Neural cell (in vitro differentiated cells): ENCODE measurements at regions not wholly inside any gene's neighbourhood (a gene's known extent, or its start where the extent isn't known, plus 50 kb on each side); places are given as distances from the start of the nearest gene placed in this dataset.

Source experiments
- H2AFZ ChIP-seq: fragments of 200-600, 300-800 bp; sonication (generic), shearing (Covaris generic); 2 replicates; pipeline ENCODE4 v1.6.0; 2014; ENCODE audit warnings: low read depth, mild to moderate bottlenecking, antibody characterized with exemption, low read length, moderate library complexity
- H3F3A ChIP-seq: fragments of 200-600 bp; shearing (Covaris generic); 2 replicates; pipeline ENCODE4 v1.6.1; 2016; ENCODE audit warnings: mild to moderate bottlenecking, moderate library complexity, mixed read lengths, antibody characterized with exemption, low read length; ENCODE audit not compliant: insufficient read depth, poor library complexity, severe bottlenecking
- H3K27ac ChIP-seq: fragments of 200-600, 300-800 bp; sonication (generic), shearing (Covaris generic); 2 replicates; pipeline ENCODE4 v1.5.1; 2014; ENCODE audit warnings: mild to moderate bottlenecking, low read length, moderate library complexity
- H3K27me3 ChIP-seq: fragments of 300-800, 200-600 bp; sonication (generic), shearing (Covaris generic); 2 replicates; pipeline ENCODE4 v1.6.0; 2014; ENCODE audit warnings: mild to moderate bottlenecking, low read depth, low read length, moderate library complexity; ENCODE audit not compliant: insufficient read depth
- H3K36me3 ChIP-seq: fragments of 300-800, 200-600 bp; sonication (generic), shearing (Covaris generic); 2 replicates; pipeline ENCODE4 v1.5.1; 2014; ENCODE audit warnings: mild to moderate bottlenecking, antibody characterized with exemption, low read length, moderate library complexity; ENCODE audit not compliant: insufficient read depth
- H3K4me2 ChIP-seq: fragments of 300-800, 200-600 bp; sonication (generic), shearing (Covaris generic); 2 replicates; pipeline ENCODE4 v1.6.0; 2014; ENCODE audit warnings: mild to moderate bottlenecking, low read length
- H3K4me3 ChIP-seq: fragments of 300-800, 200-600 bp; sonication (generic), shearing (Covaris generic); 2 replicates; pipeline ENCODE4 v1.5.1; 2014; ENCODE audit warnings: mild to moderate bottlenecking, low read length, moderate library complexity
- H3K79me2 ChIP-seq: fragments of 200-600 bp; shearing (Covaris generic); replicated peaks from 2 replicates; pipeline ENCODE4 v1.6.0; 2014; ENCODE audit warnings: mild to moderate bottlenecking, low read length, moderate library complexity; ENCODE audit not compliant: insufficient read depth
- H3K9ac ChIP-seq: fragments of 300-800, 200-600 bp; sonication (generic), shearing (Covaris generic); 2 replicates; pipeline ENCODE4 v1.6.1; 2016; ENCODE audit warnings: mild to moderate bottlenecking, low read length, mixed read lengths
- H3K9me2 ChIP-seq: fragments of 200-600 bp; shearing (Covaris generic); 2 replicates; pipeline ENCODE4 v1.6.1; 2016; ENCODE audit warnings: mild to moderate bottlenecking, low read length, mixed read lengths; ENCODE audit not compliant: insufficient read depth
- H3K9me3 ChIP-seq: fragments of 200-600, 300-800 bp; sonication (generic), shearing (Covaris generic); 2 replicates; pipeline ENCODE4 v1.6.1; 2016; ENCODE audit warnings: mild to moderate bottlenecking, mixed run types, low read length, moderate library complexity, mixed read lengths
- H4K20me1 ChIP-seq: fragments of 200-600 bp; shearing (Covaris generic); 2 replicates; pipeline ENCODE4 v1.6.1; 2016; ENCODE audit warnings: mild to moderate bottlenecking, mixed run types; ENCODE audit not compliant: insufficient read depth
- EP300 ChIP-seq: fragments of 450-650 bp; conservative IDR thresholded peaks from 2 replicates; pipeline ENCODE4 v1.6.1; 2014; ENCODE audit warnings: antibody characterized with exemption, mild to moderate bottlenecking, moderate library complexity; ENCODE audit not compliant: poor library complexity, severe bottlenecking
- EZH2 ChIP-seq: fragments of 200-600, 300-800 bp; shearing (Covaris generic), sonication (generic); IDR thresholded peaks from 2 replicates; pipeline ENCODE4 v1.6.1; 2014; ENCODE audit warnings: antibody characterized with exemption, low read length, borderline replicate concordance, mild to moderate bottlenecking; ENCODE audit not compliant: insufficient read depth, poor library complexity, severe bottlenecking
- MXI1 ChIP-seq: fragments of 450-650 bp; conservative IDR thresholded peaks from 2 replicates; pipeline ENCODE4 v1.6.1; 2014; ENCODE audit warnings: antibody characterized with exemption, mild to moderate bottlenecking; ENCODE audit not compliant: poor library complexity, severe bottlenecking
- POLR2AphosphoS5 ChIP-seq: IDR thresholded peaks from 2 replicates; pipeline ENCODE4 v1.6.1; 2012
- RAD21 ChIP-seq: fragments of 450-650 bp; conservative IDR thresholded peaks from 2 replicates; pipeline ENCODE4 v1.6.1; 2014; ENCODE audit warnings: antibody characterized with exemption, mild to moderate bottlenecking, moderate library complexity
- REST ChIP-seq: IDR thresholded peaks from 2 replicates; pipeline ENCODE4 v1.6.1; 2012; ENCODE audit warnings: borderline replicate concordance
- SMC3 ChIP-seq: fragments of 450-650 bp; conservative IDR thresholded peaks from 2 replicates; pipeline ENCODE4 v1.6.1; 2014; ENCODE audit warnings: antibody characterized with exemption, mild to moderate bottlenecking, moderate library complexity; ENCODE audit not compliant: poor library complexity
- TAF1 ChIP-seq: IDR thresholded peaks from 2 replicates; pipeline ENCODE4 v1.6.1; 2012; ENCODE audit warnings: low read depth
- TF ChIP-seq, protein P1 (sequence below): fragments of 450-650 bp; IDR thresholded peaks from 2 replicates; pipeline ENCODE4 v1.5.1; 2014; ENCODE audit warnings: antibody characterized with exemption, mild to moderate bottlenecking, moderate library complexity; ENCODE audit not compliant: poor library complexity, severe bottlenecking

GRCh38 chr11:134661660-134662059, 249.6 kb upstream of the B3GAT1 start:
- Histone ChIP-seq H2AFZ (no peak overlapping the region), H3K9ac (no peak overlapping the region), H3K36me3 (no peaks in the 10 kb centered on the region), H3K9me2 (no peaks in the 10 kb centered on the region), H3K27ac (no peak overlapping the region), H3K9me3 (no peaks in the 10 kb centered on the region), H3F3A (no peaks in the 10 kb centered on the region), H3K4me2 (no peak overlapping the region), H3K79me2 (no peaks in the 10 kb centered on the region), H3K4me3 (no peak overlapping the region), H4K20me1 (no peaks in the 10 kb centered on the region), H3K27me3 (no peaks in the 10 kb centered on the region)
- TF ChIP-seq POLR2AphosphoS5 (no peak), TAF1 (no peak), EZH2 (no peak), RAD21 (no peak), EP300 (no peak), REST (no peak), MXI1 (no peak), SMC3 (no peak)
- TF ChIP-seq, protein P1, sequence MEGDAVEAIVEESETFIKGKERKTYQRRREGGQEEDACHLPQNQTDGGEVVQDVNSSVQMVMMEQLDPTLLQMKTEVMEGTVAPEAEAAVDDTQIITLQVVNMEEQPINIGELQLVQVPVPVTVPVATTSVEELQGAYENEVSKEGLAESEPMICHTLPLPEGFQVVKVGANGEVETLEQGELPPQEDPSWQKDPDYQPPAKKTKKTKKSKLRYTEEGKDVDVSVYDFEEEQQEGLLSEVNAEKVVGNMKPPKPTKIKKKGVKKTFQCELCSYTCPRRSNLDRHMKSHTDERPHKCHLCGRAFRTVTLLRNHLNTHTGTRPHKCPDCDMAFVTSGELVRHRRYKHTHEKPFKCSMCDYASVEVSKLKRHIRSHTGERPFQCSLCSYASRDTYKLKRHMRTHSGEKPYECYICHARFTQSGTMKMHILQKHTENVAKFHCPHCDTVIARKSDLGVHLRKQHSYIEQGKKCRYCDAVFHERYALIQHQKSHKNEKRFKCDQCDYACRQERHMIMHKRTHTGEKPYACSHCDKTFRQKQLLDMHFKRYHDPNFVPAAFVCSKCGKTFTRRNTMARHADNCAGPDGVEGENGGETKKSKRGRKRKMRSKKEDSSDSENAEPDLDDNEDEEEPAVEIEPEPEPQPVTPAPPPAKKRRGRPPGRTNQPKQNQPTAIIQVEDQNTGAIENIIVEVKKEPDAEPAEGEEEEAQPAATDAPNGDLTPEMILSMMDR, result no peak

DNA sequence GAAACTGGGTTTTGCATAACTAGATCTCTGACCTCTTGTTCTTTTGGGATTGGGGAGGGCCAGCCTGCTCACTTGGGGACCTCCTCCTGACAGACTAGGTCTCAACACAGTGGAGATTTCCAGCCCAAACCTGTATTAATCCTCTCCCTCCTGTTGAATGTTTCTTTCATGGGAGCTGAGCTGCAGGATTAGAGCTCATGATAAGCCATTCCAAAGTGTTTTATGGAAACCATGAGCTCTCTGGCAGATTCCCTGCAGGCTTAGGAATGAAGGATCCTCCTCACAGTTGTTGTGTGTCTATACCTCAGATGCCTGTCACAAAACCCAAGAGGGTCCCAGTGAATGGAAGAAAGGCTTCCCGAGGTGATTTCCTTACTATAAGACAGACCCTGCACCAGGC, 248.4 kb upstream of the B3GAT1 start:
- Histone ChIP-seq H3K36me3 (no peaks in the 10 kb centered on the region), H2AFZ (no peak overlapping the region), H3F3A (no peaks in the 10 kb centered on the region), H3K27ac (no peak overlapping the region), H3K9me2 (no peaks in the 10 kb centered on the region), H3K9ac (no peak overlapping the region), H3K9me3 (no peaks in the 10 kb centered on the region), H3K27me3 (no peaks in the 10 kb centered on the region), H3K79me2 (no peaks in the 10 kb centered on the region), H3K4me3 (no peak overlapping the region), H3K4me2 (no peak overlapping the region), H4K20me1 (no peaks in the 10 kb centered on the region)
- TF ChIP-seq MXI1 (no peak), POLR2AphosphoS5 (no peak), RAD21 (no peak), REST (no peak), TAF1 (no peak), EP300 (no peak), EZH2 (no peak), SMC3 (no peak)
- TF ChIP-seq, protein P1, result no peak
